ENCODE measurements at regions not wholly inside any gene's neighbourhood (a gene's known extent, or its start where the extent isn't known, plus 50 kb on each side); places are given as distances from the start of the nearest gene placed in this dataset.

- Mint-ChIP-seq H3K4me3 (no peak overlapping the region), H3K9me3 (no peaks in the 10 kb centered on the region), H3K27ac (peak overlapping the region; percentile 24), H3K4me1 (peaks cover 12% of the 10 kb centered on the region), H3K36me3 (ENCODE audit: low read depth) (no peaks in the 10 kb centered on the region), H3K27me3 (ENCODE audit: insufficient read depth) (no peaks in the 10 kb centered on the region)
- Histone ChIP-seq H3K9me3 (ENCODE audit: control insufficient read depth, low read length) (no peaks in the 10 kb centered on the region), H3K36me3 (ENCODE audit: control insufficient read depth, insufficient read depth, low read length) (no peaks in the 10 kb centered on the region), H3K27me3 (ENCODE audit: control insufficient read depth, insufficient read depth, low read length, poor library complexity, severe bottlenecking) (no peaks in the 10 kb centered on the region), H3K4me3 (ENCODE audit: low read length) (no peak overlapping the region), H3K27ac (ENCODE audit: low read depth, low read length) (no peak overlapping the region), H3K9ac (ENCODE audit: extremely low read depth, low read length, poor library complexity, severe bottlenecking) (no peak overlapping the region), H3K4me1 (ENCODE audit: control insufficient read depth, insufficient read depth, low read length) (no peaks in the 10 kb centered on the region)
- WGBS, 2 experiments (ENCODE audit: insufficient coverage in 1 of 2, insufficient read length in 1 of 2) = 81 to 91% methylated on average over 7 to 8 of the region's 8 CpGs
- DNase-seq = no peak
- TF ChIP-seq CTCF (conservative IDR thresholded peaks at IDR 0.05) = no peak
Observed at GRCh38 chr6:189676-190075, 102.6 kb upstream of the DUSP22 start.

- 92 to 96% methylated on average over 9 to 11 of the region's 11 CpGs for WGBS, 2 experiments (ENCODE audit: insufficient coverage in 1 of 2, insufficient read length in 1 of 2)
- no peak overlapping the region for H3K27ac Mint-ChIP-seq
- no peaks in the 10 kb centered on the region for H3K27me3 Mint-ChIP-seq (ENCODE audit: insufficient read depth)
- no peaks in the 10 kb centered on the region for H3K9me3 Mint-ChIP-seq
- H3K27me3 ChIP-seq (ENCODE audit: control insufficient read depth, insufficient read depth, low read length, poor library complexity, severe bottlenecking) = no peaks in the 10 kb centered on the region
- TF ChIP-seq CTCF (conservative IDR thresholded peaks at IDR 0.05) = peak; percentile 63
- H3K4me3 Mint-ChIP-seq = no peak overlapping the region
- no peaks in the 10 kb centered on the region for H3K36me3 Mint-ChIP-seq (ENCODE audit: low read depth)
- peaks cover 12% of the 10 kb centered on the region for H3K4me1 Mint-ChIP-seq
- H3K27ac ChIP-seq (ENCODE audit: low read depth, low read length) = no peak overlapping the region
- H3K4me1 ChIP-seq (ENCODE audit: control insufficient read depth, insufficient read depth, low read length) = no peaks in the 10 kb centered on the region
- no peaks in the 10 kb centered on the region for H3K9me3 ChIP-seq (ENCODE audit: control insufficient read depth, low read length)
- no peak overlapping the region for H3K9ac ChIP-seq (ENCODE audit: extremely low read depth, low read length, poor library complexity, severe bottlenecking)
- DNase-seq = peak; percentile 70
- H3K36me3 ChIP-seq (ENCODE audit: control insufficient read depth, insufficient read depth, low read length) = no peaks in the 10 kb centered on the region
- H3K4me3 ChIP-seq (ENCODE audit: low read length) = no peak overlapping the region
Observed at GRCh38 chr6:190596-191395, 101.5 kb upstream of the DUSP22 start.

- Mint-ChIP-seq H3K36me3 (ENCODE audit: low read depth) (no peaks in the 10 kb centered on the region), H3K27me3 (ENCODE audit: insufficient read depth) (no peaks in the 10 kb centered on the region), H3K4me3 (no peak overlapping the region), H3K9me3 (no peaks in the 10 kb centered on the region), H3K4me1 (peaks cover 11% of the 10 kb centered on the region), H3K27ac (no peak overlapping the region)
- TF ChIP-seq CTCF (conservative IDR thresholded peaks at IDR 0.05) = no peak
- WGBS, 2 experiments (ENCODE audit: insufficient coverage in 1 of 2, insufficient read length in 1 of 2) = 87 to 89% methylated on average over 9 to 11 of the region's 11 CpGs
- H3K9me3 ChIP-seq (ENCODE audit: control insufficient read depth, low read length) = no peaks in the 10 kb centered on the region
- DNase-seq = no peak
- no peaks in the 10 kb centered on the region for H3K27me3 ChIP-seq (ENCODE audit: control insufficient read depth, insufficient read depth, low read length, poor library complexity, severe bottlenecking)
- H3K36me3 ChIP-seq (ENCODE audit: control insufficient read depth, insufficient read depth, low read length) = no peaks in the 10 kb centered on the region
- H3K4me1 ChIP-seq (ENCODE audit: control insufficient read depth, insufficient read depth, low read length) = no peaks in the 10 kb centered on the region
- H3K9ac ChIP-seq (ENCODE audit: extremely low read depth, low read length, poor library complexity, severe bottlenecking) = no peak overlapping the region
- no peak overlapping the region for H3K27ac ChIP-seq (ENCODE audit: low read depth, low read length)
- no peak overlapping the region for H3K4me3 ChIP-seq (ENCODE audit: low read length)
Observed at GRCh38 chr6:191487-192312, 100.6 kb upstream of the DUSP22 start.

All from endodermal cell (in vitro differentiated cells).